PC-3 (cell line): ENCODE measurements at regions not wholly inside any gene's neighbourhood (a gene's known extent, or its start where the extent isn't known, plus 50 kb on each side); places are given as distances from the start of the nearest gene placed in this dataset.

Source experiments
- EZH2 ChIP-seq: fragments of 300-600 bp; sonication (generic); IDR thresholded peaks from one replicate; pipeline ENCODE4 v1.6.1; 2017; ENCODE audit warnings: antibody characterized with exemption, mild to moderate bottlenecking, low read length; ENCODE audit not compliant: unreplicated experiment
- TF ChIP-seq, protein P1 (sequence below): fragments of 300-600 bp; sonication (generic); conservative IDR thresholded peaks from 2 replicates; pipeline ENCODE4 v1.5.1; 2017; ENCODE audit warnings: antibody characterized with exemption, low read depth, mild to moderate bottlenecking, low read length

DNA sequence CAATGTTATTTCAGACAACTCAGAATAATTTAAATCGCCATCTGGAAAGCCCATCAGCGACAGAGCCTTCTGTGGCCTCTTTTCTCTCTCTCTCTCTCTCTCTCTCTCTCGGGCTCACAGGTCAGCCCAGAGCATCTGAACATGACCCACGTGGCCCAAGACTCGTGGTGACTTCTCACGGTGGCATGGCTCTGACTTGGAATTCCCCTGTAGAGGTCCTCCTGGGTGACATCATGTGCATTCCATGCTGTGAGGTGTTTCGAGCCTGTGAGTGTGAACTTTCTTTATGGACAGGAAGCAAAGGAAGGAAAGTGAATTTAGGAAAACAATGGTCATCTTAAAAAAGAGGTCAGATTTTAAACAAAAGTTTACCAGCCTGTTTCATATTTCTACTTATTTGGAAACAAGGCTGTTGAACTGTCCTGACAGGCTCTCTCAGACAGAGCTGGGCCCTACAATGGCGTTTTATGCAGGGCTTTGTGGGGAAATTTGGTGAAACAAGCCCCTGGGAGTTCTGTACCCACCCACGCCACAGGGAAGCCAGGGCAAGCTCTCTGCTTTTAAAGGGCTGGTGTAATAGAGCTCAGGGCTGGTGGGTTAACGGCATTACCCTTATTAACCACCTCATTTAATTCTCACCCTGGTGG lies 359.7 kb upstream of the ZNF32 start:
- TF ChIP-seq, protein P1, sequence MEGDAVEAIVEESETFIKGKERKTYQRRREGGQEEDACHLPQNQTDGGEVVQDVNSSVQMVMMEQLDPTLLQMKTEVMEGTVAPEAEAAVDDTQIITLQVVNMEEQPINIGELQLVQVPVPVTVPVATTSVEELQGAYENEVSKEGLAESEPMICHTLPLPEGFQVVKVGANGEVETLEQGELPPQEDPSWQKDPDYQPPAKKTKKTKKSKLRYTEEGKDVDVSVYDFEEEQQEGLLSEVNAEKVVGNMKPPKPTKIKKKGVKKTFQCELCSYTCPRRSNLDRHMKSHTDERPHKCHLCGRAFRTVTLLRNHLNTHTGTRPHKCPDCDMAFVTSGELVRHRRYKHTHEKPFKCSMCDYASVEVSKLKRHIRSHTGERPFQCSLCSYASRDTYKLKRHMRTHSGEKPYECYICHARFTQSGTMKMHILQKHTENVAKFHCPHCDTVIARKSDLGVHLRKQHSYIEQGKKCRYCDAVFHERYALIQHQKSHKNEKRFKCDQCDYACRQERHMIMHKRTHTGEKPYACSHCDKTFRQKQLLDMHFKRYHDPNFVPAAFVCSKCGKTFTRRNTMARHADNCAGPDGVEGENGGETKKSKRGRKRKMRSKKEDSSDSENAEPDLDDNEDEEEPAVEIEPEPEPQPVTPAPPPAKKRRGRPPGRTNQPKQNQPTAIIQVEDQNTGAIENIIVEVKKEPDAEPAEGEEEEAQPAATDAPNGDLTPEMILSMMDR = no peak
- no peak for TF ChIP-seq EZH2
